ENCODE measurements at regions not wholly inside any gene's neighbourhood (a gene's known extent, or its start where the extent isn't known, plus 50 kb on each side); places are given as distances from the start of the nearest gene placed in this dataset.
"Not testable (repeated sequence)": the region's sequence is repeated elsewhere in the genome, so short reads cannot be mapped to it uniquely, and the experiment has no call there.

DNA sequence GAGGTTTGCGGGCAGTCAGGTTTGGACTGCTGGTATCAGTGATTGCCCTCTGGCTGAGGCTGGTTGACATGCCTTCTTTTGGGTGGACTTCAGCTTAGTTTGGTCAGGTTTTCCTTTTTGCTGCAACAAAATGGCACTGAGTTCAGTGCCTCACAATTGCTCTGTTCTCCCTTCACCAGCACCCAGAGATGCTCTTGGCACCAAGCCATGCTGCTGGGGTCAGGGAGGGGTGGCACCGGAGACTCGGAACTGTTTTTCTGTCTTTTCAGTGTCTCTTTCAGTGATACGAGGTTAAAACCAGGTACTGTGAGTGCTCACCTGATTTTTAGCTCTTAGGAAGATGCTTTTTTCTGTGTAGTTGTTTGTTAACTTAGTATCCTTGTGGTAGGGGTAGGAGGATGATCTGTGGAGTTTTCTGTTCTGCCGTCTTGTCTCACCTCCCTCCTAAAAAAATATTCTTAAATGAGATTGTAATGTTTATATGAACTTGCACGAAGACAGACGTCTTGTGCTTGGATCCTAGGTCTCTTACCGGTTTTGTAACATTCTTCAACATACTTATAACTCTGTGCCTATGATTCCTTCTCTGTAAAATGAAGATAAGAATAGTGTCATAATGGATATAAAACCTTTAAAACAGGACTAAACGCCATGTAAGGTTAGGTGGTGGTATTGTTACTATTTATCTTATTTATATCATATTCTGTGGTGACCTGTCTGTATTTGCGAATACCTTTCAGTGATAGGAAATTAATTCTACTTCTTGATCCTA lies 160.6 kb downstream of the POTEM start:
- H3K4me3 ChIP-seq; intact Hi-C loops (cut with DNase I; ENCODE audit: low total_unique reads); H3K27ac ChIP-seq; in situ Hi-C loops (cut with MboI; ENCODE audit: low sequenced_read_pairs in 4 of 4); H3K4me1 ChIP-seq; H3K27me3 ChIP-seq; DNase-seq; ATAC-seq; H3K36me3 ChIP-seq; H3K9me3 ChIP-seq: not testable (repeated sequence)

GRCh38 chr14:19131553-19131952 lies 164.3 kb downstream of the POTEM start:
- H3K4me1 ChIP-seq; intact Hi-C loops (cut with DNase I; ENCODE audit: low total_unique reads); DNase-seq; H3K4me3 ChIP-seq; H3K27me3 ChIP-seq; H3K9me3 ChIP-seq; H3K36me3 ChIP-seq; H3K27ac ChIP-seq; in situ Hi-C loops (cut with MboI; ENCODE audit: low sequenced_read_pairs in 4 of 4); ATAC-seq: not testable (repeated sequence)

GRCh38 chr14:19132013-19132835 lies 165.0 kb downstream of the POTEM start:
- ATAC-seq; H3K4me3 ChIP-seq; in situ Hi-C loops (cut with MboI; ENCODE audit: low sequenced_read_pairs in 4 of 4); H3K27ac ChIP-seq; H3K4me1 ChIP-seq; H3K27me3 ChIP-seq; H3K9me3 ChIP-seq; H3K36me3 ChIP-seq; DNase-seq; intact Hi-C loops (cut with DNase I; ENCODE audit: low total_unique reads): not testable (repeated sequence)

DNA sequence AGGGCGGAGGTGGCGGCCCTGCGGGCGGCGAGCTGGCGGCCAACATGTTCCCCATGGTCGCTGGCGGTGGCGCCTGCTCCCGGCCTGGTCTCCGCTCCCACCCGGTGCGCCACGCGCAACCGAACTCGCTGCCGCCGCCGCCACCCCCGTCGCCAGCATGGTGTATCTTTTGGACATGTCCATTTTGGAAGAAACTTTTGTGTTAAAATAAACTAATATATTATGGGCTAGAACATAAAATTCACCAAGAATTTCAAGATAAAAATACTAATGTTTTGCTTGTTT lies 165.5 kb downstream of the POTEM start:
- DNase-seq; H3K4me3 ChIP-seq; H3K27me3 ChIP-seq; ATAC-seq; H3K4me1 ChIP-seq; in situ Hi-C loops (cut with MboI; ENCODE audit: low sequenced_read_pairs in 4 of 4); H3K27ac ChIP-seq; intact Hi-C loops (cut with DNase I; ENCODE audit: low total_unique reads); H3K9me3 ChIP-seq; H3K36me3 ChIP-seq: not testable (repeated sequence)

DNA sequence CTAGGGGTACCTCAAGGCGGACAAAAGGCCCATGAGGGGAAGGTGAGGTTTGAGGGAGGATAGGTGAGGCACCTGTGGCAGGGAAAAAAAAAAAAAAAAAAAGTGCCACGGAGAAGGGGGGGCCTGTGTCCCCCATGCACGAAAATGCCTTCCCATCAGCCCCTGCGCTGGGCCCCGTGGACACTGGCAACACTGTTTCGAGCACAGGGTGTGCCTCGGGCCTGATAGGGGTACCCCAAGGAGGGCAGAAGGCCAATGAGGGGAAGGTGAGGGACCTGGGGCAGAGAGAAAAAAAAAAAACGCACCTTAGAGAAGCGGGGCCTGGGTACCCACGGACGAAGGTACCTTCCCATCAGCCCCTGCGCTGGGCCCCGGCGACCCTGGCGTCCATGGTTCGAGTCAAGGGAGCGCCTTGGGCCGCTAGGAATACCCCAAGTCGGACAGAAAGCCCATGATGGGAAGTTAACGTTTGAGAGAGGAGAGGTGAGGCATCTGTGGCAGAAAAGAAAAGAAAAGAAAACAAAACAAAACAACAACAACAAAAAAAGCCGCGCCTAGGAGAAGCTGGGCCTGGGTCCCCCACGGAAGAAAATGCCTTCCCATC lies 190.0 kb downstream of the POTEM start:
- H3K36me3 ChIP-seq; intact Hi-C loops (cut with DNase I; ENCODE audit: low total_unique reads); DNase-seq; in situ Hi-C loops (cut with MboI; ENCODE audit: low sequenced_read_pairs in 4 of 4); H3K27ac ChIP-seq; ATAC-seq; H3K27me3 ChIP-seq; H3K4me1 ChIP-seq; H3K9me3 ChIP-seq; H3K4me3 ChIP-seq: not testable (repeated sequence)

- intact Hi-C loops (cut with DNase I; ENCODE audit: low total_unique reads); H3K36me3 ChIP-seq; H3K4me1 ChIP-seq; DNase-seq; H3K4me3 ChIP-seq; H3K9me3 ChIP-seq; in situ Hi-C loops (cut with MboI; ENCODE audit: low sequenced_read_pairs in 4 of 4); H3K27ac ChIP-seq; H3K27me3 ChIP-seq; ATAC-seq: not testable (repeated sequence)
Measured at GRCh38 chr14:19158012-19158411, 190.8 kb downstream of the POTEM start.

GRCh38 chr14:19158588-19158987 lies 191.4 kb downstream of the POTEM start:
- DNase-seq; in situ Hi-C loops (cut with MboI; ENCODE audit: low sequenced_read_pairs in 4 of 4): not testable (repeated sequence)

DNA sequence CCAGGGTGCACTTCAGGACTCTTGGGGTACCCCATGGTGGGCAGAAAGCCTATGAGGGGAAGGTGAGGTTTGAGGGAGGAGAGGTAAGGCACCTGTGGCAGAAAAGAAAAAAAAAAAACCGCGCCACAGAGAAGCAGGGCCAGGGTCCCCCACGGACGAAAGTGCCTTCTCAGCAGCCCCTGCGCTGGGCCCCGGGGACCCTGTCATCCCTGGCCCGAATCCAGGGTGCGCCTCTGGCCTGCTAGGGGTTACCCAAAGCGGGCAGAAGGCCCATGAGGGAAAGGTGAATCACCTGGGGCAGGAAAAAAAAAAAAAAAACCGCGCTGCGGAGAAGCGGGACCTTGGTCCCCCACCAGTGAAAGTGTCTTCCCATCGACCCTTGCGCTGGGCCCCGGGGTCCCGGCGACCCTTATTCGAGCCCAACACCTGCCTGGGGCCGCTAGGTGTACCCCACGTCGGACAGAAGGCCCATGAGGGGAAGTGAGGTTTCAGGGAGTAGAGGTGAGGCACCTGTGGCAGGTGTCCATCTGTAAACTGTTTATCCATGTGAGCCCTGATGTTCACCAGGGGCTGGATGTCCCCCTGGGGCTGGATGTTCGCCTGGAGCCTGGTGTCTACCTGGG lies 191.9 kb downstream of the POTEM start:
- H3K36me3 ChIP-seq; H3K4me1 ChIP-seq; H3K4me3 ChIP-seq; H3K27me3 ChIP-seq; ATAC-seq; in situ Hi-C loops (cut with MboI; ENCODE audit: low sequenced_read_pairs in 4 of 4); H3K27ac ChIP-seq; DNase-seq; H3K9me3 ChIP-seq; intact Hi-C loops (cut with DNase I; ENCODE audit: low total_unique reads): not testable (repeated sequence)

More at GRCh38 chr14:19158588-19158987, 191.4 kb downstream of the POTEM start:
- H3K4me3 ChIP-seq; H3K9me3 ChIP-seq; H3K36me3 ChIP-seq; H3K27me3 ChIP-seq; H3K4me1 ChIP-seq; ATAC-seq; H3K27ac ChIP-seq; intact Hi-C loops (cut with DNase I; ENCODE audit: low total_unique reads): not testable (repeated sequence)

DNA sequence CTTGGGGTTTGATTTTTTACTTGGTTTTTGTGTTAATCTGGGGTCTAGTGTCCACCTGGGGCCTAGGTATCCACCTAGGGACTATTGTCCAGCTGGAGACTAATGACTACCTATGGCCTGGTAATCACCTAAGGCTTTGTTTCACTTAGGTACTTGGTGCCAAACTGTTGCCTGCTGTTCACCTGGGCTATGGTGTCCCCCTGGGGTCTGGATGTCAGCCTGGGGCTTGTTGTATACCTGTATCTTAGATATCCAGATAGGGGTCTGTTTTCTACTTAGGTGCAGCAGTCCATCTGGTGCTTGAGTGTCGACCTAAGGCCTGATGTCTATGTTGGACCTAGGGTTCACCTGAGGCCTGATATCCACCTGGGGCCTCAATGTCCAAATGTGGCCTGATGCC lies 193.1 kb downstream of the POTEM start:
- ATAC-seq; in situ Hi-C loops (cut with MboI; ENCODE audit: low sequenced_read_pairs in 4 of 4): not testable (repeated sequence)

DNA sequence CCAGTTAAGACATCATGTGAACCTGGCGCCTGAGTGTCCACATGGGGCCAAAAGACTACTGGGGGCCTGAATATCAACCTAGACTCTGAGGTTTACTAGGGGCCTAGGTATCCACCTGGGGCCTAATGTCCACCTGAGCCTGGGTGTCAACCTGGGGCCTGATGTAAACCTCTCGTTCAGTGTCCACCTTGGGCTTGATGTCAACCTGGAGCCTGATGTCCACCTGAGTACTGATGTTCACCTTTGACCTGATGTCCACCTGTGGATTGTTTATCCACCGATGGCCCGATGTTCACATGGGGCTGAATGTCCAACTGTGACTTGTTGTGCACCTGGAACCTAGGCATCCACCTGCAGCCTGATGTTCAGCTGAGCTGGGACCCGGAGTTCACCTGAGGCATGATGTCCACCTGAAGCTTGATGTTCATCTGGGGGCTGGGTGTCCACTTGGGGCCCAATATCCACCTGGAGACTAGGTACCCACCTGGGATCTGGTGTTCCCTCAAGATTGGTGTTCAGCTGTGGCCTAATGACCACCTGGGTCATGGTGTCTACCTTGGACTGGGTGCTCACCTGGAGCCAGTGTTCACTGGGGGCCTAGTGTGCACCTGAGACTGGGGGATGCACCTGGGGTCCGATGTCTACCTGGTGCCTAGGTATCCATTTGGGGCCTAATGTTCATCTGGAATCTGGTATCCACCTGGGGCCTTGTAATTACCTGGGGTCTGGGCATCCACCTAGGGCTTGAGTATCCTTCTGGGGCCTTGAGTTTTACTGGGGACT lies 194.2 kb downstream of the POTEM start:
- in situ Hi-C loops (cut with MboI; ENCODE audit: low sequenced_read_pairs in 4 of 4); H3K4me3 ChIP-seq; ATAC-seq; H3K9me3 ChIP-seq; H3K36me3 ChIP-seq; H3K27me3 ChIP-seq; H3K4me1 ChIP-seq; H3K27ac ChIP-seq; DNase-seq; intact Hi-C loops (cut with DNase I; ENCODE audit: low total_unique reads): not testable (repeated sequence)

More for the DNA sequence above, 193.1 kb downstream of the POTEM start:
- H3K4me1 ChIP-seq; H3K9me3 ChIP-seq; intact Hi-C loops (cut with DNase I; ENCODE audit: low total_unique reads); H3K27me3 ChIP-seq; DNase-seq; H3K27ac ChIP-seq; H3K36me3 ChIP-seq; H3K4me3 ChIP-seq: not testable (repeated sequence)

Data from gastrocnemius medialis (tissue), 4 donors.